Caco-2 (cell line): ENCODE measurements at regions not wholly inside any gene's neighbourhood (a gene's known extent, or its start where the extent isn't known, plus 50 kb on each side); places are given as distances from the start of the nearest gene placed in this dataset.

Experiments
- BruUV-seq: library from RNA; stranded (reverse); fragments of 400-500 nt; replicated peaks from 2 replicates; lab custom pipeline; 2021; lab: Mats Ljungman, UMichigan
- CTCF ChIA-PET: fragments of 300-600 bp; sonication (Branson Sonifier 250); formaldehyde crosslinking; loops from one replicate; lab custom pipeline; 2022; ENCODE audit warnings: antibody characterized with exemption; lab: Charles Lee
- POLR2A ChIA-PET: fragments of 300-600 bp; sonication (Branson Sonifier 250); formaldehyde crosslinking; loops from one replicate; lab custom pipeline; 2022; ENCODE audit warnings: antibody characterized with exemption; lab: Charles Lee
- DNase-seq, 2 experiments: peaks; one replicate each; pipeline versions ENCODE4 v3.0.0 to v3.0.0-alpha.2; 2020 to 2022
- H3K27me3 ChIP-seq: replicated peaks from 2 replicates; pipeline ENCODE4 v1.6.0; 2011; ENCODE audit warnings: low read length; ENCODE audit not compliant: control insufficient read depth, insufficient read depth
- H3K36me3 ChIP-seq: 2 replicates; pipeline ENCODE4 v1.5.1; 2011; ENCODE audit warnings: low read length; ENCODE audit not compliant: control insufficient read depth, insufficient read depth
- H3K4me1 ChIP-seq: fragments of 250-450 bp; sonication (Bioruptor Pico); 2 replicates; pipeline ENCODE4 v1.5.1; 2020; ENCODE audit warnings: mild to moderate bottlenecking
- H3K4me3 ChIP-seq: 2 replicates; pipeline ENCODE4 v1.5.1; 2011; ENCODE audit warnings: low read depth, mild to moderate bottlenecking, control low read depth, low read length
- H3K9me3 ChIP-seq: fragments of 250-450 bp; sonication (Bioruptor Pico); 2 replicates; pipeline ENCODE4 v1.5.1; 2020; ENCODE audit warnings: mild to moderate bottlenecking, moderate library complexity
- H3K27ac Mint-ChIP-seq: one replicate; pipeline ENCODE4 v1.8.0; 2022; ENCODE audit warnings: mixed read lengths; ENCODE audit not compliant: unreplicated experiment
- H3K27me3 Mint-ChIP-seq: one replicate; pipeline ENCODE4 v1.8.0; 2022; ENCODE audit warnings: mixed read lengths; ENCODE audit not compliant: insufficient read depth, unreplicated experiment
- H3K36me3 Mint-ChIP-seq: one replicate; pipeline ENCODE4 v1.8.0; 2022; ENCODE audit warnings: mild to moderate bottlenecking, mixed read lengths; ENCODE audit not compliant: insufficient read depth, unreplicated experiment
- H3K4me1 Mint-ChIP-seq: one replicate; pipeline ENCODE4 v1.8.0; 2022; ENCODE audit warnings: low read depth, mixed read lengths; ENCODE audit not compliant: unreplicated experiment
- H3K4me3 Mint-ChIP-seq: one replicate; pipeline ENCODE4 v1.8.0; 2022; ENCODE audit warnings: mild to moderate bottlenecking, moderate library complexity, mixed read lengths; ENCODE audit not compliant: unreplicated experiment
- H3K9me3 Mint-ChIP-seq: one replicate; pipeline ENCODE4 v1.8.0; 2022; ENCODE audit warnings: mixed read lengths; ENCODE audit not compliant: unreplicated experiment
- CTCF ChIP-seq, 2 experiments: fragments of 200-600 bp in 1 of 2; IDR thresholded peaks; 1 replicate in 1 of 2; 2 replicates in 1 of 2; pipeline versions ENCODE4 v1.5.1 to v1.8.0; 2011 to 2022; ENCODE audit warnings: antibody characterized with exemption in 1 of 2, control low read depth in 1 of 2, inconsistent platforms in 1 of 2, low read depth in 1 of 2, low read length in 1 of 2, mild to moderate bottlenecking in 1 of 2, moderate library complexity in 1 of 2; ENCODE audit not compliant: insufficient read depth in 1 of 2, severe bottlenecking in 1 of 2, unreplicated experiment in 1 of 2
- intact Hi-C: fragments of 100-400 bp; cut with micrococcal nuclease; formaldehyde crosslinking; loops from one replicate; pipeline ENCODE4 v1.10.0; 2022; ENCODE audit not compliant: unreplicated experiment

- ChIA-PET CTCF (no interaction called here), POLR2A (interaction anchor here (0.6 kb wide), 1 partner anchor 20 kb away, joined by 4 read pairs; no protein-coding TSS in a partner anchor)
- Mint-ChIP-seq H3K4me3 (no peak overlapping the region), H3K9me3 (no peaks in the 10 kb centered on the region), H3K27ac (no peak overlapping the region), H3K4me1 (peaks cover 7% of the 10 kb centered on the region), H3K36me3 (no peaks in the 10 kb centered on the region), H3K27me3 (no peaks in the 10 kb centered on the region)
- BruUV-seq = no TSS peak
- Histone ChIP-seq H3K4me3 (no peak overlapping the region), H3K4me1 (no peaks in the 10 kb centered on the region), H3K9me3 (no peaks in the 10 kb centered on the region), H3K36me3 (no peaks in the 10 kb centered on the region), H3K27me3 (no peaks in the 10 kb centered on the region)
- TF ChIP-seq CTCF (IDR thresholded peaks at IDR 0.05; ENCODE audit: insufficient read depth in 1 of 2, low read depth in 1 of 2, low read length in 1 of 2, severe bottlenecking in 1 of 2, unreplicated experiment in 1 of 2) = no peak
- no peak for DNase-seq
- intact Hi-C loops = no loop called here
These were observed 50.8 kb upstream of the MAX start for GRCh38 chr14:65153101-65153500.

GRCh38 chr14:65156568-65157366 is 54.5 kb upstream of the MAX start:
- H3K4me1 Mint-ChIP-seq = no peaks in the 10 kb centered on the region
- no peak for TF ChIP-seq CTCF (IDR thresholded peaks at IDR 0.05; ENCODE audit: insufficient read depth in 1 of 2, low read depth in 1 of 2, low read length in 1 of 2, severe bottlenecking in 1 of 2, unreplicated experiment in 1 of 2)
- Histone ChIP-seq H3K4me3 (no peak overlapping the region), H3K27me3 (no peaks in the 10 kb centered on the region), H3K36me3 (no peaks in the 10 kb centered on the region), H3K9me3 (no peaks in the 10 kb centered on the region), H3K4me1 (no peaks in the 10 kb centered on the region)
- no peaks in the 10 kb centered on the region for H3K27me3 Mint-ChIP-seq
- ChIA-PET POLR2A (interaction anchor here (0.6 kb wide), 1 partner anchor 157 kb away, joined by 3 read pairs; no protein-coding TSS in a partner anchor), CTCF (no interaction called here)
- no peak for DNase-seq
- H3K27ac Mint-ChIP-seq = no peak overlapping the region
- no TSS peak for BruUV-seq
- no peaks in the 10 kb centered on the region for H3K36me3 Mint-ChIP-seq
- H3K4me3 Mint-ChIP-seq = no peak overlapping the region
- peaks cover 8% of the 10 kb centered on the region for H3K9me3 Mint-ChIP-seq
- intact Hi-C loops = no loop called here

- no TSS peak for BruUV-seq
- Histone ChIP-seq H3K27me3 (no peaks in the 10 kb centered on the region), H3K4me3 (no peak overlapping the region), H3K36me3 (no peaks in the 10 kb centered on the region), H3K4me1 (peaks cover 2% of the 10 kb centered on the region), H3K9me3 (no peaks in the 10 kb centered on the region)
- no peak for TF ChIP-seq CTCF (IDR thresholded peaks at IDR 0.05; ENCODE audit: insufficient read depth in 1 of 2, low read depth in 1 of 2, low read length in 1 of 2, severe bottlenecking in 1 of 2, unreplicated experiment in 1 of 2)
- POLR2A ChIA-PET = no interaction called here
- H3K36me3 Mint-ChIP-seq = no peaks in the 10 kb centered on the region
- peaks cover 1% of the 10 kb centered on the region for H3K4me1 Mint-ChIP-seq
- intact Hi-C loops = loop anchor here (5.0 kb wide), 1 partner anchor 172 kb away; the partner anchor contains the start of gene FNTB
- H3K27ac Mint-ChIP-seq = no peak overlapping the region
- no peak overlapping the region for H3K4me3 Mint-ChIP-seq
- no peaks in the 10 kb centered on the region for H3K27me3 Mint-ChIP-seq
- DNase-seq = no peak
- CTCF ChIA-PET = no interaction called here
- H3K9me3 Mint-ChIP-seq = peaks cover 8% of the 10 kb centered on the region
These were observed 57.2 kb upstream of the MAX start for GRCh38 chr14:65159281-65160062.
